Tibial nerve (tissue), 4 donors: ENCODE measurements at regions not wholly inside any gene's neighbourhood (a gene's known extent, or its start where the extent isn't known, plus 50 kb on each side); places are given as distances from the start of the nearest gene placed in this dataset.

ENCODE experiments used
- DNase-seq, 2 donors: peaks; one replicate each; pipeline ENCODE4 v3.0.0-alpha.2; 2019; ENCODE audit warnings: low spot score in 2 of 2
- H3K27ac ChIP-seq, 4 donors: fragments of 200-600 bp; sonication (generic) in 3 of 4; one replicate each; pipeline ENCODE4 v1.5.1; 2017 to 2019; ENCODE audit warnings: mild to moderate bottlenecking in 1 of 4
- H3K27me3 ChIP-seq, 2 donors: fragments of 200-600 bp; sonication (generic) in 1 of 2; one replicate each; pipeline versions ENCODE4 v1.5.1 to v1.6.0; 2017 to 2019
- H3K36me3 ChIP-seq, 3 donors: fragments of 200-600 bp; sonication (generic); one replicate each; pipeline ENCODE4 v1.5.1; 2018 to 2019
- H3K4me1 ChIP-seq, 4 donors: fragments of 200-600 bp; sonication (generic) in 3 of 4; one replicate each; pipeline ENCODE4 v1.5.1; 2017 to 2019
- H3K4me3 ChIP-seq, 4 donors: fragments of 200-600 bp; sonication (generic) in 3 of 4; one replicate each; pipeline ENCODE4 v1.5.1; 2017 to 2019; ENCODE audit warnings: mild to moderate bottlenecking in 1 of 4, moderate library complexity in 1 of 4
- H3K9me3 ChIP-seq, 4 donors: fragments of 200-600 bp; sonication (generic) in 3 of 4; one replicate each; pipeline ENCODE4 v1.5.1; 2017 to 2019
- EP300 ChIP-seq, 2 donors: sonication (generic); formaldehyde crosslinking; IDR thresholded peaks; one replicate each; pipeline ENCODE4 v1.6.1; 2017; ENCODE audit warnings: antibody characterized with exemption in 2 of 2, mild to moderate bottlenecking in 1 of 2
- POLR2A ChIP-seq, 2 donors: fragments of 450-650 bp; IDR thresholded peaks; one replicate each; pipeline ENCODE4 v1.6.1; 2017; ENCODE audit warnings: antibody characterized with exemption in 2 of 2, mild to moderate bottlenecking in 2 of 2, moderate library complexity in 2 of 2
- WGBS, 2 donors: methylation state at CpG; one replicate each; pipeline ENCODE4 v1.1.5; 2018; 5-methylcytosine and 5-hydroxymethylcytosine counted together
- TF ChIP-seq, protein P1 (sequence below), 5 experiments: fragments of 200-600 bp in 3 of 5; fragments of 450-650 bp in 2 of 5; sonication (generic) in 3 of 5; IDR thresholded peaks; one replicate each; pipeline ENCODE4 v1.5.1; 2016 to 2019; ENCODE audit warnings: antibody characterized with exemption in 5 of 5, mild to moderate bottlenecking in 3 of 5, moderate library complexity in 2 of 5

DNA sequence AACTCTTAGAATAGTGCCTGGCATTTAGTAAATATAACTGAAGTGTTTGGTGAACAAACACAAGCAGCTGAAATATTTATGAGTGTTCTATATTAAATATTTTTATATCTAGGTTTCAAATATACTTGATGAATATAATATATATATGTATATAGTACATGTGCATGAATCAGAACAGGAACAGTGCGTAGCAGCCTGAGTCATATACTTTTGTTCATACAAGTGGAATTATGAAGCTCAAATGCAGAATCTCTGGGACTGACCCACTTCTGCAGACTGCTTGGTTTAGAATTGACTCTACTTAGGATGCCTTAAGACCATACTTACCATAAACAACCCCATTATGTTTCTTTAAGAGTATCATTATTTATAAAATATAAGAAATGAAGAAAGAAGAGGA lies 997.8 kb upstream of the RAG2 start:
- no peak for DNase-seq
- H3K4me3 ChIP-seq: no peak overlapping the region
- H3K9me3 ChIP-seq: no peaks in the 10 kb centered on the region
- no peaks in the 10 kb centered on the region for H3K27me3 ChIP-seq
- WGBS, 2 donors: 89 to 91% methylated on average over 1 of the region's 1 CpG
- no peaks in the 10 kb centered on the region for H3K4me1 ChIP-seq
- no peak overlapping the region for H3K27ac ChIP-seq
- TF ChIP-seq, protein P1, sequence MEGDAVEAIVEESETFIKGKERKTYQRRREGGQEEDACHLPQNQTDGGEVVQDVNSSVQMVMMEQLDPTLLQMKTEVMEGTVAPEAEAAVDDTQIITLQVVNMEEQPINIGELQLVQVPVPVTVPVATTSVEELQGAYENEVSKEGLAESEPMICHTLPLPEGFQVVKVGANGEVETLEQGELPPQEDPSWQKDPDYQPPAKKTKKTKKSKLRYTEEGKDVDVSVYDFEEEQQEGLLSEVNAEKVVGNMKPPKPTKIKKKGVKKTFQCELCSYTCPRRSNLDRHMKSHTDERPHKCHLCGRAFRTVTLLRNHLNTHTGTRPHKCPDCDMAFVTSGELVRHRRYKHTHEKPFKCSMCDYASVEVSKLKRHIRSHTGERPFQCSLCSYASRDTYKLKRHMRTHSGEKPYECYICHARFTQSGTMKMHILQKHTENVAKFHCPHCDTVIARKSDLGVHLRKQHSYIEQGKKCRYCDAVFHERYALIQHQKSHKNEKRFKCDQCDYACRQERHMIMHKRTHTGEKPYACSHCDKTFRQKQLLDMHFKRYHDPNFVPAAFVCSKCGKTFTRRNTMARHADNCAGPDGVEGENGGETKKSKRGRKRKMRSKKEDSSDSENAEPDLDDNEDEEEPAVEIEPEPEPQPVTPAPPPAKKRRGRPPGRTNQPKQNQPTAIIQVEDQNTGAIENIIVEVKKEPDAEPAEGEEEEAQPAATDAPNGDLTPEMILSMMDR (IDR thresholded peaks at IDR 0.05): no peak
- no peak for TF ChIP-seq EP300 (IDR thresholded peaks at IDR 0.05)
- no peak for TF ChIP-seq POLR2A (IDR thresholded peaks at IDR 0.05)
- no peaks in the 10 kb centered on the region for H3K36me3 ChIP-seq

DNA sequence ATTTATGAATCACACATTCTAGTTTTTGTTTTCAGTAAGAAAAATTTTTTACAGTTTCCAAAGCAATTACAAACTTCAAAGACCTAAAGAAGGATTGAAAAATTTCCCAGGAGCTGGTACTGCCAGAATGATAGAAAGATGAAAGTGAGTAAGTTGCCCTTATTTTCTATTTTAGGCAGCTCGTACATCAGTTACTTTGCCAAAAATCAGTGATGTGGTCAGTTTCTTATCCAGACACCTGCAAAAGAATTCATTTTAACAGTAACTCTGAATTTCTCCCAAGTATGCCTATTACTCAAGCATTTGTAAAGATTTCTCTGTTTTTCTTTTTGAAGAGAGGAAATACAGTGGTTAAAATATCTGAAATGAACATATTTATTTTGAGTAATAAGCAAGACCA lies 976.3 kb upstream of the RAG2 start:
- Histone ChIP-seq H3K4me1 (no peaks in the 10 kb centered on the region), H3K9me3 (no peaks in the 10 kb centered on the region), H3K27ac (no peak overlapping the region), H3K27me3 (no peaks in the 10 kb centered on the region), H3K4me3 (no peak overlapping the region), H3K36me3 (no peaks in the 10 kb centered on the region)
- no peak for DNase-seq
- WGBS, 2 donors: 68 to 71% methylated on average over 1 of the region's 1 CpG
- TF ChIP-seq POLR2A (IDR thresholded peaks at IDR 0.05) (no peak), EP300 (IDR thresholded peaks at IDR 0.05) (no peak)
- TF ChIP-seq, protein P1 (IDR thresholded peaks at IDR 0.05): no peak

GRCh38 chr11:37572491-37573171 lies 974.6 kb upstream of the RAG2 start:
- 36 to 65% methylated on average over 1 of the region's 1 CpG for WGBS, 2 donors
- no peak for DNase-seq
- no peaks in the 10 kb centered on the region for H3K9me3 ChIP-seq
- no peaks in the 10 kb centered on the region for H3K4me1 ChIP-seq
- TF ChIP-seq EP300 (IDR thresholded peaks at IDR 0.05) (no peak), POLR2A (IDR thresholded peaks at IDR 0.05) (no peak)
- H3K4me3 ChIP-seq: no peak overlapping the region
- no peaks in the 10 kb centered on the region for H3K27me3 ChIP-seq
- H3K36me3 ChIP-seq: no peaks in the 10 kb centered on the region
- no peak overlapping the region for H3K27ac ChIP-seq

DNA sequence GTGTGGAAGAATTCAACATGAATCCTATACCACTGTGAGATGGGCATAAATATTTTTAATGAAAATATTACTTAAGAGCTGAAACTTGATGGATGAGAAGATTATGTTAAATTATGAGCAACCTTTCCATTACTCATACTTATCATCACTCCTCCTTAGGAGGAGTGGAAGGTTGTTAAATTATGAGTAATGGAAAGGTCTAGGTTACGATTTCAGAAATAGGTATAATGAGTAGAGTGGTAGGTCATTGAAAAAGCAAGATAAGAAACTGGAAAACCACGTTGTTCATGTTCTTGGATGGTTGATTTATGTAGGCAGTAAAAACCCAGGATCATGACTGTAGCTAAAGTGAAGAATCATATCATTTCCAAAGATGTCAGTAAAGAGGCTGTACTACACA lies 973.2 kb upstream of the RAG2 start:
- no peak overlapping the region for H3K27ac ChIP-seq
- TF ChIP-seq, protein P1 (IDR thresholded peaks at IDR 0.05): no peak
- TF ChIP-seq POLR2A (IDR thresholded peaks at IDR 0.05) (no peak), EP300 (IDR thresholded peaks at IDR 0.05) (no peak)
- no peaks in the 10 kb centered on the region for H3K36me3 ChIP-seq
- H3K4me1 ChIP-seq: no peaks in the 10 kb centered on the region
- H3K27me3 ChIP-seq: no peaks in the 10 kb centered on the region
- 68 to 80% methylated on average over 2 of the region's 2 CpGs for WGBS, 2 donors
- H3K4me3 ChIP-seq: no peak overlapping the region
- H3K9me3 ChIP-seq: no peaks in the 10 kb centered on the region
- no peak for DNase-seq

- 80 to 82% methylated on average over 2 of the region's 2 CpGs for WGBS, 2 donors
- DNase-seq: no peak
- no peaks in the 10 kb centered on the region for H3K4me1 ChIP-seq
- TF ChIP-seq EP300 (IDR thresholded peaks at IDR 0.05) (no peak), POLR2A (IDR thresholded peaks at IDR 0.05) (no peak)
- TF ChIP-seq, protein P1 (IDR thresholded peaks at IDR 0.05): no peak
- no peak overlapping the region for H3K27ac ChIP-seq
- no peaks in the 10 kb centered on the region for H3K36me3 ChIP-seq
- no peaks in the 10 kb centered on the region for H3K9me3 ChIP-seq
- H3K27me3 ChIP-seq: no peaks in the 10 kb centered on the region
- no peak overlapping the region for H3K4me3 ChIP-seq
Measured at GRCh38 chr11:37560991-37561390, 963.0 kb upstream of the RAG2 start.
